HG03095 (cell line): ENCODE measurements at regions not wholly inside any gene's neighbourhood (a gene's known extent, or its start where the extent isn't known, plus 50 kb on each side); places are given as distances from the start of the nearest gene placed in this dataset.
A peak's percentile ranks its signal among the peaks of the same experiment; 100 is the strongest.
"Not testable (repeated sequence)": the region's sequence is repeated elsewhere in the genome, so short reads cannot be mapped to it uniquely, and the experiment has no call there.

Experiments used
- ATAC-seq: cut with Tn5 transposase; IDR thresholded peaks from one replicate; pipeline ENCODE4 v1.9.1; 2021; ENCODE audit warnings: moderate library complexity; ENCODE audit not compliant: unreplicated experiment

GRCh38 chr6:139895205-139895793 lies 520.9 kb upstream of the CITED2 start:
- ATAC-seq: no peak

GRCh38 chr6:139894271-139894670 lies 519.8 kb upstream of the CITED2 start:
- ATAC-seq: no peak

- ATAC-seq: no peak
Measured at GRCh38 chr6:139891471-139891870, 517.0 kb upstream of the CITED2 start.

- ATAC-seq: no peak
Measured at GRCh38 chr6:139888681-139889122, 514.3 kb upstream of the CITED2 start.

- no peak for ATAC-seq
Measured at GRCh38 chr6:139887275-139887674, 512.8 kb upstream of the CITED2 start.

GRCh38 chr6:139886396-139886795 lies 511.9 kb upstream of the CITED2 start:
- ATAC-seq: no peak

GRCh38 chr6:139885909-139886308 lies 511.5 kb upstream of the CITED2 start:
- ATAC-seq: no peak

- no peak for ATAC-seq
Measured at GRCh38 chr6:139883776-139884175, 509.3 kb upstream of the CITED2 start.

GRCh38 chr6:139882977-139883728 lies 508.7 kb upstream of the CITED2 start:
- no peak for ATAC-seq

- no peak for ATAC-seq
Measured at GRCh38 chr6:139882234-139882633, 507.8 kb upstream of the CITED2 start.

- ATAC-seq: peak; percentile 67
Measured at GRCh38 chr6:139881728-139882211, 507.3 kb upstream of the CITED2 start.

GRCh38 chr6:139881236-139881635 lies 506.8 kb upstream of the CITED2 start:
- ATAC-seq: no peak

- ATAC-seq: no peak
Measured at GRCh38 chr6:139879823-139880356, 505.4 kb upstream of the CITED2 start.

GRCh38 chr6:139879241-139879640 lies 504.8 kb upstream of the CITED2 start:
- not testable (repeated sequence) for ATAC-seq

GRCh38 chr6:139877828-139878405 lies 503.5 kb upstream of the CITED2 start:
- ATAC-seq: no peak

GRCh38 chr6:139872665-139873064 lies 498.2 kb upstream of the CITED2 start:
- ATAC-seq: no peak

- no peak for ATAC-seq
Measured at GRCh38 chr6:139871803-139872510, 497.5 kb upstream of the CITED2 start.

- ATAC-seq: no peak
Measured at GRCh38 chr6:139871165-139871710, 496.8 kb upstream of the CITED2 start.

- ATAC-seq: no peak
Measured at GRCh38 chr6:139868576-139868975, 494.1 kb upstream of the CITED2 start.

- ATAC-seq: no peak
Measured at GRCh38 chr6:139863964-139864363, 489.5 kb upstream of the CITED2 start.

- no peak for ATAC-seq
Measured at GRCh38 chr6:139863346-139863745, 488.9 kb upstream of the CITED2 start.
